ENCODE measurements at regions not wholly inside any gene's neighbourhood (a gene's known extent, or its start where the extent isn't known, plus 50 kb on each side); places are given as distances from the start of the nearest gene placed in this dataset.

GRCh38 chr2:19028587-19029375, 329.6 kb downstream of the OSR1 start:
- DNase-seq: no peak

DNA sequence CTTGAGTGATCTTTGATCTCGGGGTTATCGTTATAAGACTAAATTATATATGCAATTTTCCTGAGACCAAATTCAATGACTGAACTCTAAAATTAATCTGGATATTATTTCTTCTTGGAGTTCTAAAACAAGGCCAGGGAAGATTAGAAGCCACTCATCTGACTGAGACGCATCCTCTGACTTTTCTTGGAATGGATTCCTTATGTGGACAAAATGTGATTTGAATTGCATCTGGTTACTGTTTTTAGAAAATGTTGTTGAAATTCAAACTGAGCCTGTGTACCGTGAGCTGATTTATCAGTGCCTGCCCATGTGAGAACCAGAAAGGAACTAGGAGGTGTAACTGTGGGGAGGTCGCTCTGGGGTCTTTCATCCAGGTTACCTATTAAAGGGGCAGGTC, 330.8 kb downstream of the OSR1 start:
- no peak for DNase-seq

- no peak for DNase-seq
Observed at GRCh38 chr2:19026261-19026660, 332.2 kb downstream of the OSR1 start.

DNA sequence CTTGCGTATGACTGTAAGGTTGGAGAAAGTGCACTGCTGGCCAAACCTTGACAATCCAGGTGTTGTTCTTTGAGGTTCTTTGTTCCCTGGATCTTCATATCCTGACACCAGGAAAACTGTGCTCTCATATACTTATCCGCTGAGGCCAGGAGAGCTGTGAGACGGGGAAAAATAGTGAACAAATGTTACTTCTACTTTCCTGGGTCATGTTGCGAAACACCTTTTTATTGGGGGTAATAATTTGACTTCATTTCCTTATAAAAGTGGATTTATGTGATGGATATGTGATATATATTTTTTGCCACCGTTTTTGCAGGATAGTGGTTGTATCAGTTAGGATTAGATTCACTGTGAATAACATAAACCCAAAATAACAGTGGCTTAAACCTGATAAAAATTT, 336.1 kb downstream of the OSR1 start:
- no peak for DNase-seq

GRCh38 chr2:19021721-19022120, 336.7 kb downstream of the OSR1 start:
- DNase-seq: no peak

DNA sequence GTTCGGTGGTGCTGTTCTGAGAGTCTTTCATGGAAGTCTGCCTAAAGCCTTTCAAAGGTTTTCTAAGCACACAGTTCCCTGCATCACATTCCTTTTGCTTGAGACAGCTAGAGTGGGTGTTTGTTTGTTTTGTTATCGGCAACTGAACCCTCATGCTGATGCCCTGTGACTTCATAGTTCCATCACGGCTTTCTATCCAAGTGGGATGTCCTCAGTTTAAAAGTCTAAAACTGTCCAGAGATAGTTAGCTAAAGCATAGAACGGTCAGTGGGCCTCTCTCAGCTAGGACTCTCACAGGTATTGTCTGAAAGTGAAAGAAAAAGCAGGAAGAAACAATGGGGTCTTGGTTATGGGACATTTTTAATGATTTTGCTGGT, 337.3 kb downstream of the OSR1 start:
- DNase-seq: no peak

DNA sequence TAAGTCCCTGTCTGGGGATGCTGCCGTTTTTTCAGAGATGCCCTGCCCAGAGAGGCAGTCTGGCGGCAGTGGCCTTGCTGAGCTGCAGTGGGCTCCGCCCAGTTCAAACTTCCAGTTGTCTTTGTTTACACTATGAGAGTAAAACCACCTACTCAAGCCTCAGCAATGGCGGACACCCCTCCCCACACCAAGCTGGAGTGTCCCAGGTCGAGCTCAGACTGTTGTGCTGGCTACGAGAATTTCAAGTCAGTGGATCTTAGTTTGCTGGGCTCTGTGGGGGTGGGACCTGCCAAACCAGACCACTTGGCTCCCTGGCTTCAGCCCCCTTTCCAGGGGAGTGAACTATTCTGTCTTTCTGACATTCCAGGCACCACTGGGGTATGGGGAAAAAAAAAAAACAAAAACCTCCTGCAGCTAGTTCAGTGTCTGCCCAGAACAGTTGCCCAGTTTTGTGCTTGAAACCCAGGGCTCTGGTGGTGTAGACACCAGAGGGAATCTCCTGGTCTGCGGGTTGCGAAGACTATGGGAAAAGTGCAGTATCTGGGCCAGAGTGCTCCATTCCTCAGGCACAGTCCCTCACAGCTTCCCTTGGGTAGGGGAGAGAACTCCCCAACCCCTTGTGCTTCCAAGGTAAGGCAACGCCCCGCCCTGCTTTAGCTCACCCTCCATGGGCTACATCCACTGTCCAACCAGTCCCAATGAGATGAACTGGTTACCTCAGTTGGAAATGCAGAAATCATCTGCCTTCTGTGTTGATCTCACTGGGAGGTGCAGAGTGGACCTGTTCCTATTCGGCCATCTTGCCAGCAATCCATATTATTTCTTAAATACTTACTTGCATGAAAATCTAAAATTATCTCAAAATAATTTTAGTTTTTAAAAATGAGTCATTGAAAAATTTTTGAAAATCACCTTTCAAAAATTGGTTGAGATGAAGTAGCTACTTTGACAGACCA, 338.0 kb downstream of the OSR1 start:
- no peak for DNase-seq

DNA sequence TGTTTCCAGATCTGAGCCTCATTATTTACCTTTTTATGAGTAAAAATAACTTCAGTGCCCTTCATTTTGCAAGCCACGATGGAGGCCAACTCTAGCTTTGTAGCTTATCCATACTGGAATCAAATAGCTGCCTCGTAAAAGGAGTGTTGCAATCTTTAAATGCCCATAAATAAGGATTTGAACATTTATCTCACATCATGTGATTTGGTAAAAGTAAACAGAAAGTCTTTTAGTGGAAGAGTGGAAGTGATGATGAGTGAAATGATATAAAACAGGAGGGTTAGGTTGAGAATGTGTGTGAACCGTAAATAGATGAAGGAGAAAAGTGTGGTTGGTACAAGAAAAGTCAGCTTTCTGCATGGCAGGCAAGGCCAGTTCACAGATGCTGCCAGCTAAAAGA, 348.9 kb downstream of the OSR1 start:
- DNase-seq: no peak

DNA sequence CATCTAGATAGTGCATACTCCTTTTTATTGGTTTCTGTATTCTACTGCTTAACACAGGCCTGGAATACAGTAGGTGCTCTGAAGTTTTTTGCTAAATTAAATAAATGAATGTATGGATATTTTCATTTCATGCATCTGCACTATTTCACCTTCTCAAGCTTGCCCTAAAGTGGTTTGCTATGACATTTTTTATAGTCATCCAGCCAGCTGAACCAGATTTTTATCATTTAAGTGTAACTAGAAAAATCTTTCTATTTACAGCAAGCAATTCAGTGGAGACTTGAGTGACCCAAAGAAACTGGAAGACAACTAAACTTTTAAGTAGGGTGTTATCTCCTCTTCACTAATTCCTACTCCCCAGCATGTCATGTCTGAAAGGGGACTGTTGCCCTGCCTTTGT, 354.9 kb downstream of the OSR1 start:
- DNase-seq: no peak

- DNase-seq: no peak
Observed at GRCh38 chr2:19000776-19001175, 357.6 kb downstream of the OSR1 start.

- no peak for DNase-seq
Observed at GRCh38 chr2:18999198-18999597, 359.2 kb downstream of the OSR1 start.

DNA sequence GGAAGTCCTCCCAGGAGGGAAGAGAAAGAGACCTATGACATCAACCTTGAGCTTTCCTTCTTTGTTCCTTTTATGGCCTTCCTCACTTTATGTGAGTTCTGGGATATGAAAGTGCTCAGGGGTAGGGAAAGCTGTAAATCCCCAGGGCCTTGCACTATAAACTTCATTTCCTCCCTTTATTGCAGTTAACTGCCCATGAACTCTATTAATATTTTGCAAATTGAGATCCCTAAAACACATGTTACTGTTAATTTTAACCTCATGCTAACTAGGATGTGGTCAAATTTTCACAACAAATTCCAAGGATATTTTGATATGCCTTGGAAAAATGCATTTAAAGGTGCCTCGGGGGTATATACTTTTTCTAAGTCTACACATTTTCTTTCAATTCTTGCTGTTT, 359.9 kb downstream of the OSR1 start:
- DNase-seq: no peak

GRCh38 chr2:18993756-18994338, 364.6 kb downstream of the OSR1 start:
- DNase-seq: no peak

DNA sequence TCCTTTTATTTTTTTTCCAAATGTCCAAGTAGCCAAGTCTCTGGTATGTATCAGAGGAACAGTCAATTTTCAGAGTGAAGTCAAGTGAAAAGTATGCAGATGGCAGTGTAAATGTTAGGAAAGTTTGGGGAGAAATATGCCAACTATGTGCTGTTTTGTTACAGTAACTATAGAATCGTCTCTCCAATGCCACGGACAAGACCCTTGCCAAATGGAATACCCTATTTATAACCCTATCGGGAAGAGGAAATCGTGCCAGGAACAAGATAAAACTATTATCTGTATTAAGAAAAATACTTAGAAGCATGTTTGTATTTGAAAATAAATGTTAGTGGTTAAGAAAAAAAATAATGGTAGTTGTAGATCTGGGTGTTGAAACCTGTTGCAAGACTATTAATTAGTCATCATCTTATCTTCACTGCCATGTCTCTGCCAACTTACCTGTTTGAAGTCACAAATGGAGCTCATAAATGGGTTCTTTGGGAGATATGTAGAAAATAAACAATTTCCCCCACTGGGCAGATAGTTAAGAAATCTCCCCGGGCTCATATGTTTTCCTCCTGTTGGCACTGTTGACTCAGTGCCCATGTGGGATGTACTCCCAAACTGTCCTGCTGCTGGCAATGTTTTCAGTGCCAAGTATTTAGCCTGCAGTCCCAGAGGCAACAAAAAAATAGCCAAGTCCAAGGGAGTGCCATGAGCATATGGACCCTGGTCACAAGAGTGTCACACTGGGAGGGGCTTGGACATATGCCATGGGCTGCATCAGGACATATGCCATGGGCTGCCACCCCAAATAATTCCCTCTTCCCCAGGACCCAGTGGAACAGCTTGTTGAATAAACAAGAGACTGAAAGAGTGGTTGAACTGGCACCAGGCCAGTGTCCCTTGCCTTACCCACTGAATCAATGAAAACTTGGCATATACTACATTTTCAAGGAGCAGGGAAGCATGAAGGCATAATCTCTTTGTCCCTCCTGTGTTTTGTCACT, 366.9 kb downstream of the OSR1 start:
- DNase-seq: no peak

DNA sequence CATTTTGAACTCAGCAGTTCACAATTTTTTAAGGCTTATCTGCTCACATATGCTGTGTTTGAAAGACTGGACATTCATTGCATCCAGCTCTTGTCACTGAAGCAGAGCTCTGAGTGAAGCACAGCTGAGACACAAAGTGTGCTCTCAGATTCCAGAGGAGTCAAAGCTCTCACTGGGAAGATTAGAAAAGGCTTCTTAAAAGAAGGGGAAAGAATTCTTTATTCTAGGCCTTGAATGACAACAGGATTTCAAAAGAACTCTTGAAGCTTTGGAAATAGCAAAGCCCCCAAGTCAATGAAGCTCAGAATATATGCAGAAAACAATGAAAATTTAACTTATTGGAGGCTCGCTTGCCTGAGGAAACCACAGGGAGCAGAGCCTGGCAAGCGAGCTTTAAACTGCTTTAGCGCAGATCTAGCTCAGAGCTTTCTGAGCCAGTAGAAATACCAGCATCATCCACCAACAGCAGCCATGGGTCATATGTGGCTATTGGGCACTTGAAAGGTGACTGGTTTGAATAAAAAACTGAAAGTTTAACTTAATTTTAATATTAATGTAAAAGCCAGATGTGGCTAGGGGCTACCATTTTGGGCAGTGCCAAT, 369.7 kb downstream of the OSR1 start:
- DNase-seq: no peak

DNA sequence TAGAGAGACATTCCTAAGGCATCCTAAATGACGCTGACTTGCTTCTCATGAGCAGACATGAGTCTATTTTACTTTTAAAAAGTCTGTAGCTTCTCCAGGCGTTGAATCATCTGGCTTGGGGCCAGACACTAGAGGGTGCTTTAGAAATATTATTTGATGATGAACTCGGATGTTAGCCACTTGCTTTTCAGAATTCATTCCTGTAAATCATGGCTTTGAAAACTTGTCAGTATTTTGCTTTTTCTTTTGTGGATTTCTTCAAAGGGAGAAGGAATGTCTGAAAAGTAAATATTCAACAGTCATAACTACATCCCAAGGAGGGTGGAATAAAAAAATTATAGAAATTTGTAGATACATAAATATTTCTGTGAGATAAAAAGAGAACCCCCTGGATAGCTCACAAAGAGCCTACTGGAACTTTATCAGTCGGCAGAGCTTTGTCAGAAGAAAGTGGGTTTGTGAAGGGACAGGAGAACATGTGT, 370.8 kb downstream of the OSR1 start:
- DNase-seq: no peak

DNA sequence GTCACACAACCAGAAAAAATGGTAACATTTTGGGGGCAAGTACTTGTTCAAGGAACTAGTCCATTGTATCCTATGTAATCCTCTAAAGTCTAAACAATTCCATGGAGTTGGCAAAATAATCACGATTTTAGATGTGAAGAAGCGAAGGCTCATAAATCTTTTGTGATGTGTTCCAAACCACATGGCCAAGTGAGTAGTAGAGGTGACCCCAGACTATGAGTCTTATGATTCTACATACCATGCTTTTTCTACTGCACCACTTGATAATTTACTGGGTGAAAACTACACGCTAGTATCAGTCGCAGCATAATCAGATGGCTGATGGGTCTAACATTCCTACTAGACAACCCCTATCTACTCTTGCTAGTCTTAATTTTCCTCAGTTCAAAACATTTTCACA, 371.4 kb downstream of the OSR1 start:
- DNase-seq: no peak

DNA sequence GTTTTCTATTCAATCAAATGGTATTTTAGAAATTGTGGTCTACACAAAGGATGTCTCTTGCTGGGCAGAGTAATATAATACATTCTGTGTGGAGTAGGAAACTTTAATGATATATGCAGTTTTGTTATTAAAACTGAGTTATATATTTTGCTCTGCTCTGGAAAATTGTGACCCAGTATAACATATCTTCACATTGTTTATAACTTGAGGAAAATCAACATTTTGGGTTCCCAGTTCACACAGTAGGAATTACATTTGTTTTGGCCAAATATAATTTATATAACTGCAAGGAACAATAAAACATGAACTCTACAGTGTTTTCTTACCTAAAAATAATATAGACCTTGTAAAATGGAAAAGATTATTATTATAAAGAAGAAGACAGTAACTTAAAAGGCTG, 372.4 kb downstream of the OSR1 start:
- no peak for DNase-seq

DNA sequence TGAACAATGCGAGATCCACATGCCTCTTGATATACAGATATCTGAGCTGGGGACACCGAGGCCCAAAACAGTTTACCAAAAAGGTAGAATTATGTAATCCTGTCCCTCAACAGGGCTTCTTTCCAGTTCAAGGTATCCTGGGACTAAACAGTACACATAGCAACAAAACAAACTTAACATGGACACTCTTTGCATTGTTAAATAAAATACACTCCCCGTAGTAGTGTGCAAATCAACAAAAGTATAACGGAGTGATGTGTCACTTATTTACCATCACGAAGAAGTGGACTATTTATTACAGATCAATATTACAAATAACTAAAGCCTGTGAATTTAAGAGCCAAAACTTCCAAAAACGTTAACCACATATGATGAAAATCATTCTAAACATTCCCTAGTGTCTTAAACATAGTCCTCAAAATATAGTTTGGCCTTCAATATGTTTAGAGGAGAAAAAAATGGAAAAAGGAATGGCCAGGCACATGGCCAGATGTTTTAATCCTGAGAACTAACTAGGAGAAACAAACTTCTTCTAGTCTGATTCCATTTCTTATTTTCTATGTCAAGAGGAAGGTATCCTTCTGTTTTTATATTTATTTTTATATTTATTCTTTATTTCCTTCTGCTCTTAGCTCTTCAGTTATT, 377.5 kb downstream of the OSR1 start:
- DNase-seq: no peak

GRCh38 chr2:18980104-18980785, 378.2 kb downstream of the OSR1 start:
- no peak for DNase-seq

GRCh38 chr2:18977409-18977808, 381.0 kb downstream of the OSR1 start:
- DNase-seq: no peak

All from stimulated activated CD4-positive, alpha-beta T cell treated with anti-CD3 and anti-CD28 coated beads, Interleukin-1b, Interleukin-23, amount 100 ng/mL, for 48 hours (primary cell).